ENCODE measurements at regions not wholly inside any gene's neighbourhood (a gene's known extent, or its start where the extent isn't known, plus 50 kb on each side); places are given as distances from the start of the nearest gene placed in this dataset.
"Not testable (repeated sequence)": the region's sequence is repeated elsewhere in the genome, so short reads cannot be mapped to it uniquely, and the experiment has no call there.

- no peak for DNase-seq (ENCODE audit: low read depth)
- no peak for TF ChIP-seq CTCF (IDR thresholded peaks at IDR 0.05; ENCODE audit: control insufficient read depth, extremely low read depth, insufficient read depth)
Observed at GRCh38 chr2:172313715-172314341, 113.6 kb upstream of the ITGA6 start.

GRCh38 chr2:172315070-172315469, 112.3 kb upstream of the ITGA6 start:
- H3K4me3 ChIP-seq (ENCODE audit: low read depth, low read length); DNase-seq (ENCODE audit: low read depth): not testable (repeated sequence)

More at GRCh38 chr2:172313715-172314341, 113.6 kb upstream of the ITGA6 start:
- H3K4me3 ChIP-seq (ENCODE audit: low read depth, low read length): no peak overlapping the region

- DNase-seq (ENCODE audit: low read depth): no peak
- no peak overlapping the region for H3K4me3 ChIP-seq (ENCODE audit: low read depth, low read length)
- no peak for TF ChIP-seq CTCF (IDR thresholded peaks at IDR 0.05; ENCODE audit: control insufficient read depth, extremely low read depth, insufficient read depth)
Observed at GRCh38 chr2:172322049-172322448, 105.3 kb upstream of the ITGA6 start.

- TF ChIP-seq CTCF (IDR thresholded peaks at IDR 0.05; ENCODE audit: control insufficient read depth, extremely low read depth, insufficient read depth): no peak
- H3K4me3 ChIP-seq (ENCODE audit: low read depth, low read length): no peak overlapping the region
- no peak for DNase-seq (ENCODE audit: low read depth)
Observed at GRCh38 chr2:172323256-172323655, 104.1 kb upstream of the ITGA6 start.

GRCh38 chr2:172323861-172324597, 103.4 kb upstream of the ITGA6 start:
- no peak overlapping the region for H3K4me3 ChIP-seq (ENCODE audit: low read depth, low read length)
- no peak for DNase-seq (ENCODE audit: low read depth)
- TF ChIP-seq CTCF (IDR thresholded peaks at IDR 0.05; ENCODE audit: control insufficient read depth, extremely low read depth, insufficient read depth): no peak

GRCh38 chr2:172326211-172326509, 101.2 kb upstream of the ITGA6 start:
- DNase-seq (ENCODE audit: low read depth): no peak
- no peak for TF ChIP-seq CTCF (IDR thresholded peaks at IDR 0.05; ENCODE audit: control insufficient read depth, extremely low read depth, insufficient read depth)
- no peak overlapping the region for H3K4me3 ChIP-seq (ENCODE audit: low read depth, low read length)

- no peak for TF ChIP-seq CTCF (IDR thresholded peaks at IDR 0.05; ENCODE audit: control insufficient read depth, extremely low read depth, insufficient read depth)
- no peak overlapping the region for H3K4me3 ChIP-seq (ENCODE audit: low read depth, low read length)
- DNase-seq (ENCODE audit: low read depth): no peak
Observed at GRCh38 chr2:172328103-172328841, 99.1 kb upstream of the ITGA6 start.
